H1 (cell line): ENCODE measurements at regions not wholly inside any gene's neighbourhood (a gene's known extent, or its start where the extent isn't known, plus 50 kb on each side); places are given as distances from the start of the nearest gene placed in this dataset.

Experiments
- CTCF ChIA-PET: fragments of 300-600 bp; sonication (Branson Sonifier 250); formaldehyde crosslinking; loops from one replicate; lab custom pipeline; 2021; ENCODE audit not compliant: partially characterized antibody; lab: Charles Lee
- POLR2A ChIA-PET: fragments of 300-600 bp; sonication (Branson Sonifier 250); formaldehyde crosslinking; loops from one replicate; lab custom pipeline; 2021; ENCODE audit warnings: inconsistent platforms; ENCODE audit not compliant: partially characterized antibody; lab: Charles Lee
- DNase-seq, 2 experiments: peaks; one replicate each; pipeline versions ENCODE4 v3.0.0 to v3.0.0-alpha.2; 2010 to 2022; ENCODE audit warnings: low spot score in 2 of 2, low read depth in 1 of 2, mixed read lengths in 1 of 2
- FAIRE-seq: peaks from 2 replicates; lab custom pipeline; 2011; peaks lifted over from hg19 to GRCh38; lab: Jason Lieb, UNC
- H2AFZ ChIP-seq: 2 replicates; pipeline ENCODE4 v1.8.1; 2012; ENCODE audit warnings: low read length, inconsistent platforms
- H2AK5ac ChIP-seq: 2 replicates; pipeline ENCODE4 v1.6.1; 2013; ENCODE audit warnings: low read depth, low read length
- H2BK120ac ChIP-seq: replicated peaks from 2 replicates; pipeline ENCODE3; 2013; ENCODE audit warnings: low read depth, low read length, inconsistent platforms
- H2BK12ac ChIP-seq: 2 replicates; pipeline ENCODE4 v1.6.1; 2013; ENCODE audit warnings: low read depth, low read length
- H2BK15ac ChIP-seq: 2 replicates; pipeline ENCODE4 v1.6.1; 2013; ENCODE audit warnings: low read length
- H2BK20ac ChIP-seq: 2 replicates; pipeline ENCODE4 v1.6.1; 2013; ENCODE audit warnings: low read length
- H2BK5ac ChIP-seq: 2 replicates; pipeline ENCODE4 v1.6.1; 2013; ENCODE audit warnings: low read depth, low read length
- H3K14ac ChIP-seq: 2 replicates; pipeline ENCODE4 v1.6.1; 2013; ENCODE audit warnings: inconsistent platforms; ENCODE audit not compliant: insufficient read length
- H3K18ac ChIP-seq: 2 replicates; pipeline ENCODE4 v1.6.1; 2013; ENCODE audit warnings: low read length; ENCODE audit errors: extremely low read depth
- H3K23ac ChIP-seq: 2 replicates; pipeline ENCODE4 v1.6.1; 2013; ENCODE audit warnings: inconsistent platforms; ENCODE audit not compliant: insufficient read length
- H3K23me2 ChIP-seq: 2 replicates; pipeline ENCODE4 v1.6.1; 2013; ENCODE audit warnings: low read depth, low read length
- H3K27ac ChIP-seq: 2 replicates; pipeline ENCODE4 v1.6.1; 2011; ENCODE audit warnings: low read depth, low read length, inconsistent platforms
- H3K27me3 ChIP-seq, 4 experiments: replicated peaks in 1 of 4; 1 replicate in 1 of 4; 2 replicates in 3 of 4; pipeline versions ENCODE4 v1.6.1 to v1.8.1; 2011 to 2013; ENCODE audit warnings: low read length in 3 of 4, mild to moderate bottlenecking in 3 of 4, inconsistent platforms in 2 of 4, mixed read lengths in 2 of 4, moderate library complexity in 1 of 4; ENCODE audit not compliant: control insufficient read depth in 3 of 4, insufficient read depth in 3 of 4; ENCODE audit errors: extremely low read depth in 1 of 4
- H3K36me3 ChIP-seq, 4 experiments: 2 replicates each; pipeline versions ENCODE4 v1.6.1 to v1.8.1; 2011 to 2013; ENCODE audit warnings: mild to moderate bottlenecking in 4 of 4, low read length in 3 of 4, moderate library complexity in 2 of 4, control low read depth in 1 of 4, inconsistent platforms in 1 of 4; ENCODE audit not compliant: insufficient read depth in 4 of 4, control insufficient read depth in 2 of 4
- H3K4ac ChIP-seq: replicated peaks from 2 replicates; pipeline ENCODE3; 2013; ENCODE audit warnings: low read length, low read depth, mixed read lengths, inconsistent platforms; ENCODE audit not compliant: insufficient read length
- H3K4me1 ChIP-seq, 4 experiments: replicated peaks in 1 of 4; 1 replicate in 1 of 4; 2 replicates in 3 of 4; pipeline versions ENCODE4 v1.6.1 to v1.8.1; 2011 to 2013; ENCODE audit warnings: low read length in 3 of 4, inconsistent platforms in 2 of 4, mixed read lengths in 1 of 4; ENCODE audit not compliant: insufficient read depth in 4 of 4, control insufficient read depth in 3 of 4
- H3K4me2 ChIP-seq, 2 experiments: 2 replicates each; pipeline versions ENCODE4 v1.6.1 to v1.8.1; 2011 to 2013; ENCODE audit warnings: low read depth in 2 of 2, low read length in 2 of 2, control low read depth in 1 of 2, inconsistent platforms in 1 of 2, mild to moderate bottlenecking in 1 of 2; ENCODE audit not compliant: insufficient read depth in 1 of 2
- H3K4me3 ChIP-seq, 4 experiments: fragments of 200-600, 300-600 bp in 1 of 4; sonication (generic), shearing (Covaris generic), sonication (Bioruptor Twin) in 1 of 4; 2 replicates each; pipeline versions ENCODE4 v1.5.1 to v1.8.1; 2011 to 2016; ENCODE audit warnings: low read length in 4 of 4, low read depth in 3 of 4, control low read depth in 2 of 4, inconsistent platforms in 2 of 4, mild to moderate bottlenecking in 2 of 4, mixed read lengths in 1 of 4, moderate library complexity in 1 of 4; ENCODE audit not compliant: insufficient read depth in 2 of 4; ENCODE audit errors: extremely low read depth in 1 of 4
- H3K56ac ChIP-seq: replicated peaks from 2 replicates; pipeline ENCODE3; 2013; ENCODE audit warnings: low read depth, mild to moderate bottlenecking, mixed read lengths, low read length, inconsistent platforms; ENCODE audit not compliant: insufficient read length
- H3K79me1 ChIP-seq: 2 replicates; pipeline ENCODE4 v1.6.1; 2013; ENCODE audit warnings: low read depth, low read length, control low read depth
- H3K79me2 ChIP-seq, 2 experiments: 2 replicates each; pipeline versions ENCODE4 v1.6.1 to v1.8.1; 2012 to 2013; ENCODE audit warnings: low read length in 2 of 2, mild to moderate bottlenecking in 2 of 2, inconsistent platforms in 1 of 2; ENCODE audit not compliant: insufficient read depth in 2 of 2, control insufficient read depth in 1 of 2
- H3K9ac ChIP-seq, 4 experiments: replicated peaks in 1 of 4; 1 replicate in 1 of 4; 2 replicates in 3 of 4; pipeline versions ENCODE4 v1.6.1 to v1.8.1; 2011 to 2013; ENCODE audit warnings: low read depth in 3 of 4, low read length in 3 of 4, control low read depth in 2 of 4, mild to moderate bottlenecking in 2 of 4, moderate library complexity in 2 of 4, inconsistent platforms in 1 of 4; ENCODE audit errors: extremely low read depth in 1 of 4
- H3K9me3 ChIP-seq, 2 experiments: 2 replicates each; pipeline versions ENCODE4 v1.6.1 to v1.8.1; 2012 to 2013; ENCODE audit warnings: mild to moderate bottlenecking in 2 of 2, moderate library complexity in 2 of 2, control low read depth in 1 of 2, inconsistent platforms in 1 of 2, low read depth in 1 of 2, low read length in 1 of 2, mixed read lengths in 1 of 2; ENCODE audit not compliant: insufficient read depth in 2 of 2
- H4K20me1 ChIP-seq, 2 experiments: replicated peaks in 1 of 2; 2 replicates each; pipeline versions ENCODE3 to v1.8.1; 2011 to 2013; ENCODE audit warnings: inconsistent platforms in 2 of 2, low read length in 2 of 2, mild to moderate bottlenecking in 1 of 2; ENCODE audit not compliant: insufficient read depth in 2 of 2, control insufficient read depth in 1 of 2
- H4K5ac ChIP-seq: 2 replicates; pipeline ENCODE4 v1.6.1; 2013; ENCODE audit warnings: low read length, low read depth, mixed read lengths, inconsistent platforms; ENCODE audit not compliant: insufficient read length
- H4K8ac ChIP-seq: 2 replicates; pipeline ENCODE4 v1.8.0; 2013; ENCODE audit warnings: mild to moderate bottlenecking, moderate library complexity, low read length, inconsistent platforms; ENCODE audit not compliant: insufficient read depth; ENCODE audit errors: extremely low read depth
- H4K91ac ChIP-seq: replicated peaks from 2 replicates; pipeline ENCODE3; 2013; ENCODE audit warnings: low read length, mixed read lengths, inconsistent platforms; ENCODE audit not compliant: insufficient read length
- POU5F1 ChIP-seq: IDR thresholded peaks from 2 replicates; pipeline ENCODE4 v1.6.1; 2011; ENCODE audit warnings: low read depth, mild to moderate bottlenecking, low read length, moderate library complexity
- RNF2 ChIP-seq: fragments of 200-900, 300-1000 bp; sonication (generic); IDR thresholded peaks from 2 replicates; pipeline ENCODE4 v1.7.1; 2016; ENCODE audit warnings: borderline replicate concordance, low read depth, mild to moderate bottlenecking, antibody characterized with exemption, low read length; ENCODE audit not compliant: poor library complexity, severe bottlenecking; ENCODE audit errors: missing control alignments
- WGBS, 2 experiments: shearing (Covaris generic) in 1 of 2; methylation state at CpG; one replicate each; pipeline versions ENCODE4 v1.1.6 to v1.1.7; 2013 to 2015; ENCODE audit warnings: low lambda C conversion rate in 2 of 2, mixed read lengths in 2 of 2, inconsistent platforms in 1 of 2, low coverage in 1 of 2, missing lambda C conversion rate in 1 of 2; ENCODE audit not compliant: insufficient replicate concordance in 2 of 2, insufficient coverage in 1 of 2, insufficient read length in 1 of 2; ENCODE audit errors: extremely low coverage in 1 of 2, missing lambda C conversion rate in 1 of 2; 5-methylcytosine and 5-hydroxymethylcytosine counted together

DNA sequence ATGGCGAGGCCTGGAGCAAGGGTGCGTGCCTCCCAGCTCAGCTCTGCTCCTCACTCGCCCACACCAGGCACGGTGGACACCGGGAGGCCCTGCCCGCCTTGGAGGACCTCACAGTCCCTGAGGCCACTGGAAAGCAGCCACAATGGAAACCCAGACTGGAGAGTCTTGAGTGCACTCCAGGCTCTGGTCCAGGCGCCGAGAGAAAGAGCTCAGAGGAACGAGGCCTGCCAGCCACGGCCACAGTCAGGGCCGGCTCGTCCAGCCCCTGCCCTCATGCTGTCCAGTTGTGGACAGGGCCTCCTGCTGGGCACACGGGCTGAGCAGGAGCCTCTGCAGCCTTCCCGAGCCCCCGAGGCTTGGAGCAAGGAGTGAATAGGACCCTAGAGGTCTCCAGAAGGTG is 53.3 kb upstream of the GRPEL1 start:
- no peaks in the 10 kb centered on the region for H3K4me1 ChIP-seq
- H2BK5ac ChIP-seq, result no peak overlapping the region
- H3K79me2 ChIP-seq, result no peaks in the 10 kb centered on the region
- H3K18ac ChIP-seq, result no peak overlapping the region
- WGBS, 2 experiments, result 93% methylated on average over 11 of the region's 15 CpGs; no CpG with 5 or more reads in 1 of the 2 experiments
- no peak overlapping the region; the same call in 1 of the 2 replicates for H4K8ac ChIP-seq
- no peaks in the 10 kb centered on the region for H3K9me3 ChIP-seq
- H3K23me2 ChIP-seq, result peaks cover 10% of the 10 kb centered on the region; the same call in 1 of the 2 replicates
- no peak overlapping the region for H4K5ac ChIP-seq
- no peak overlapping the region for H3K9ac ChIP-seq
- no peak overlapping the region for H2AFZ ChIP-seq
- H3K27ac ChIP-seq, result no peak overlapping the region
- no peak overlapping the region for H2BK20ac ChIP-seq
- no peak overlapping the region for H2BK15ac ChIP-seq
- no peak overlapping the region for H3K56ac ChIP-seq
- H2AK5ac ChIP-seq, result no peak overlapping the region
- no peak overlapping the region for H3K4me2 ChIP-seq
- H3K14ac ChIP-seq, result no peak overlapping the region
- H2BK120ac ChIP-seq, result no peak overlapping the region
- no peak overlapping the region for H3K4ac ChIP-seq
- H2BK12ac ChIP-seq, result no peak overlapping the region
- CTCF ChIA-PET, result interaction anchor here (1.0 to 3.1 kb wide), 4 partner anchors 19 to 444 kb away, joined by 3 to 15 read pairs (median 4); no protein-coding TSS in a partner anchor
- H3K36me3 ChIP-seq, result no peaks in the 10 kb centered on the region
- DNase-seq (no peak), FAIRE-seq (no peak)
- no peaks in the 10 kb centered on the region for H3K27me3 ChIP-seq
- no peak overlapping the region for H3K4me3 ChIP-seq
- no peaks in the 10 kb centered on the region for H3K79me1 ChIP-seq
- POLR2A ChIA-PET, result interaction anchor here (1.7 kb wide), 1 partner anchor 22 kb away, joined by 3 read pairs; no protein-coding TSS in a partner anchor
- peaks cover 0 to 6% of the 10 kb centered on the region in 2 experiments for H4K20me1 ChIP-seq
- no peak overlapping the region for H4K91ac ChIP-seq
- no peak overlapping the region for H3K23ac ChIP-seq
- TF ChIP-seq RNF2 (no peak), POU5F1 (no peak)
